ENCODE measurements at regions not wholly inside any gene's neighbourhood (a gene's known extent, or its start where the extent isn't known, plus 50 kb on each side); places are given as distances from the start of the nearest gene placed in this dataset.

DNA sequence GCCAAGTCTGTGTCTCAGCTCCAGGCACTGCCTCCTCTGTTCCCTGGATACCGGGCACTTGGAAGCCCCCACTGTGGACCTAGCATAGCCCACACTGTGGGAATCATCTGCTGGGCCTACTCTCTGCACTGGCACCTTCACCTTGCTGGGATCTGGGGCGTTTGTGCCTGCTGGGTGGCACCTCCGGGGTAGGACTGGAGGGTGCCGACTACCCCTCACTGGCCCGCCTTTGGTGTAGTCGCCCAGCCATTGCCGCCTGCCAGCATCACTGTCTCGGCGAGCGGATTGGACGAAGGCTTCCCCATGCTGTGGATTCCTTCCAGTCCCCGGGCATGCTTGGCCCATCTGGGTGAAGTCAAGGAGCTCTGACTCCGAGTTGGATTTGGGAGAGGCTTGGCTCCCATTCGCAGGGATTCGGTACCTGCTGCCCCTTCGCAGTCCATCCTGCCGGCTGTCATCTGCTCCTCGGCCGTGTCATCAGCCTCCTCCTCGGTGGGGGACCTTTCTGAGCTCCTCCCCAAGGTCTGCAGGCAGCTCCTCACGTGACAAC lies 180.6 kb upstream of the HDAC4 start:
- TF ChIP-seq EZH2 (IDR thresholded peaks at IDR 0.05; ENCODE audit: low read length) = no peak
- no peak for TF ChIP-seq CTCF (optimal IDR thresholded peaks at IDR 0.05 in 1 of 3, IDR thresholded peaks at IDR 0.05 in 1 of 3, conservative IDR thresholded peaks at IDR 0.05 in 1 of 3; ENCODE audit: extremely low read depth in 1 of 3, insufficient read depth in 2 of 3, low read length in 3 of 3)

Measured in keratinocyte (primary cell).